ENCODE measurements at regions not wholly inside any gene's neighbourhood (a gene's known extent, or its start where the extent isn't known, plus 50 kb on each side); places are given as distances from the start of the nearest gene placed in this dataset.

DNA sequence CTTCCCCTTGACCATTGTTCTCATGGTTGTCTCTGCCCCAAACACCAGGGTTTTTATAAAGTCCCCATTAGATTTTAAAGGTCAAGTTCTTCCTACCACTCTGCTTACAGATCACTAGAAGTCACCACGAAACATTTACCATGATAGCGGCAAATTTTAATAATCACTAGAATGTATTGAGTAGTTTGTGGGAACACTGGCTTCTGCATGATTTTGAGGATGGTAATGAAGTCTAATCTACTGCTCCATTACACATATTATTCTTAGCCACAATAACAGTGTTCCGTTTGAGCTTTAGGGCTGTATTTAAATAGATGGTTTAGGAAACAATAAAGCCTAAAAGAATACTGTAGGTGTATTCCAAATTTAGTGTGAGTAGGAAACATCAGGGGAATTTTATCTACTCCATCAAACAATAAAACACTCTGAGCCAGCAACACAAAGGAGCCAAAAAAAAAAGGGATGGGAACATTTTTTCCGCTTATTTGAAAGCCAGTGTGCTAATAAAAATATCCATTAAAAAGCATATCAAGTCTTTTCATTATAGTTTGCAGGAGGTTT, 49.7 kb downstream of the KLF12 start:
- no peak for DNase-seq (ENCODE audit: low read depth)

DNA sequence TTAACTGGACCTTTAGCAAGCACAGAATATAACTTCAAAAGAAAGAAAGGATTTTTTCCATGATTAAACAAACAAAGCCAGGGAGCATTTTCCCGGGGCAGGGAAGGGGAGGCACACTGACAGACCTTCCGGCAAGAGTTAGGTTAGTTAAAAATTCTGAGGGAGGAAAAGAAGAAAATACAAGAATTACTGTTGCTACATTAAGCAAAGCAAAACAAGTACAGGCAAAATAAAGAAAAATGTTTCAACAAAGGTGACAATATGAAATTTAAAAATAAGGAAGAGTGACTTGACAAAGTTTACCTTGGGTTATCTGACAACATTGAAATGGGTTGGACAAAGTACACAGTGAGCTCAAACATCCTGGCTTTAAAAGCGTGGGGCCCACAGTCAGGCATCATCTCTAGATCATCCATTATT, 51.5 kb downstream of the KLF12 start:
- DNase-seq (ENCODE audit: low read depth), result no peak

- no peak for DNase-seq (ENCODE audit: low read depth)
Measured at GRCh38 chr13:74080762-74081161, 53.4 kb downstream of the KLF12 start.

DNA sequence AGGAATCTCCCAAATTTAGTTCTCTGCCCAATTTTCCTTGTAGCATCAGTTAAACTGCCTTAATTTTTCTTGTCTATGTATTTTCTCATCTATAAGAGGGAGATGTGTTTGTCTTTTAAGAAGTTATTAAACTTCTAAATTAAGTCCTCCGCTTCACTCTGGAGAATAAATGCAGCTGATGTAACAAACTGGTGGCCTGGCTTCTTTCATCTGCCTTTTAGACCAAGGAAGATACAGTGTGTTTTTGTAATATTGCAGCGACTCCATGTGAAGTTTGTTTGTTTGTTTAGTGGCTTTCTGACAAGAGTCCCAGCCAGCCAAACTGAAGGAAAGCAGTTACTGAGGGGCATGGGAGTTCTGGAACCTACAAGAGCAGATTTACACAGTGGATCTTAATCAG, 56.4 kb downstream of the KLF12 start:
- DNase-seq (ENCODE audit: low read depth), result no peak

DNA sequence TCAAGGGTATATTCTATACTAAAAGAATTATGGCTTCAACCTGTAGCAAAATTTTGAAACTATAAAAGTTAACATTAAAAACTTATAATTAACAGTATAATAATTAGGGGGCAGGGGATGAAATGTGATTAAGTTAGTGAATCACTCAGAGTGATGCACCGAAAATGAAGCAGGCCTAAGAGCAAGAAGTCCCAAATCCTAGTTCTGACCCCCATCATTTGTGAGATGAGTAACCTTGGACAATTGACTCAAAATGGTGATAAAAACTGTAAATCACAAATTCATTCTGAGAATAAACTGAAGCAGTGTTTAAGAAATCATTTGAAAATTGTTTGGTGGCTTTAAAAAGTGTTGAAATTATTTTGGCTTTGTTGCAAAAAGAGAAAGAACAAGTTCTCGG, 56.8 kb downstream of the KLF12 start:
- no peak for DNase-seq (ENCODE audit: low read depth)

DNA sequence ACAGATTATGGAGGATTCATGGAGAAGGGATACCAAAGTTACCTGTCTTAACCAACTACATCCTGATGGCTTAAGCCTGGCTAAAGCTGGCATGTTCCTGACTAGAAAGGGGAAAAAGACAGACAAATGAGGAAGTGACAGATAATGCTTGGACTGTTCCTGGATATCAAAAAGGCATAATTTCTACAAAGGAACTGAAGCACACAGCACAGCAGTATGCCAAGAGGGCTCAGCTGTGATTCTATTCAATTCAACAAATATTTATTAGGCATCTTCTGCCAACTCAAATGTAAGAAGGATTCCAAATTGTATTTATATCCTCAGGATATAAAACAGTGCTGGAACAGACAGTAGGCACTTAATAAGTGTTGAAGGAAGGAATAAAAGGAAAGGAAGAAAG, 59.5 kb downstream of the KLF12 start:
- DNase-seq (ENCODE audit: low read depth), result peak; percentile 6

DNA sequence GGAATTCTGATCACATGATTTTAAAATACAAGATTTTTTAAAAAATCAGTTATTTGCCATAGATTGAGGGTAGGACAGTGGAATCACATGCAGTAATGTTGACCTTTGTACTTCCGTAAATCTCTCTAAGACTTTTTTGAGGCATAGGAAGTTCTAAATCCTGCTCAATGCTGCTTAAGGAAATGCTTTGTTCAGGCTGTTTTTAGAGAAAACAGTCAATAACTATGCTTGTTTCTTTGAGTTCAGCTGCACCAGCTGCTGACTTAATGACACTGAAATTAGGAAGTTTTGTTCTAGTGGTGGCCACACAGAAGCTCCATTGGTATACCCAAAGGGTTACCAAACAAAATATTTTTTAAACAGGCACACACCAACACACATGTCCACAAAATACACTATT, 60.9 kb downstream of the KLF12 start:
- no peak for DNase-seq (ENCODE audit: low read depth)

DNA sequence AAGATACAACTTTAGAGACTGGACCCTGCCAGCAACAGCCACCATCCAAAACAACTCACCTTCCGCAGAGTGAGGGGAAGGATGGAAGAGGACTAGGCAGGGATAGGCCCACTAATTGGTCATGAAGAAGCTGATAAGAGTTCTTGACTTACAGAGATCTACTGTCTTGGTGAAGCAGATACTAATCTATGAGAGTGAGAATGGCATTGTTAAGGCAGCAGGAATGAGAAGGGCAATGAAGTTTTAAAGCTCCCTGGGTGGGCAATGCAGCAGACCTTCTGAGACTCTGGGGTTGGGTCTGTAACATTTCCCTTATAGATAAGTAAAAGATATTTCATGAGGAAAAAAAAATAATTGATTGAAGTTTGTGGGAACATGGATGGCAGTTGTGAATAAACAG, 63.7 kb downstream of the KLF12 start:
- no peak for DNase-seq (ENCODE audit: low read depth)

GRCh38 chr13:74070065-74070464, 64.1 kb downstream of the KLF12 start:
- no peak for DNase-seq (ENCODE audit: low read depth)

DNA sequence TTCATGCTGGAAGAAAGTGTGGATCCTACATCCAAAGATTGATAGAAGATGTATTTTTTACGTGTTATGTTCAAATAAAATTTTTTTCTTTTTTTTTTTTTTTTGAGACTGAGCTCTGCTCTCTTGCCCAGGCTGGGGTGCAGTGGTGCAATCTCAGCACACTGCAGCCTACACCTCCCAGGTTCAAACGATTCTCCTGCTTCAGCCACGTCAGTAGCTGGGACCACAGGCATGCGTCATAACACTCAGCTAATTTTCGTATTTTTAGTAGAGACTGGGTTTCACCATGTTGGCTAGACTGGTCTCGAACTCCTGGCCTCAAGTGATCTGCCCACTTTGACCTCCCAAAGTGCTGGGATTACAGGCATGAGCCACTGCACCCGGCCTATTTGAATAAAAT, 65.7 kb downstream of the KLF12 start:
- no peak for DNase-seq (ENCODE audit: low read depth)

- peak; percentile 49 for DNase-seq (ENCODE audit: low read depth)
Measured at GRCh38 chr13:74067818-74068217, 66.4 kb downstream of the KLF12 start.

DNA sequence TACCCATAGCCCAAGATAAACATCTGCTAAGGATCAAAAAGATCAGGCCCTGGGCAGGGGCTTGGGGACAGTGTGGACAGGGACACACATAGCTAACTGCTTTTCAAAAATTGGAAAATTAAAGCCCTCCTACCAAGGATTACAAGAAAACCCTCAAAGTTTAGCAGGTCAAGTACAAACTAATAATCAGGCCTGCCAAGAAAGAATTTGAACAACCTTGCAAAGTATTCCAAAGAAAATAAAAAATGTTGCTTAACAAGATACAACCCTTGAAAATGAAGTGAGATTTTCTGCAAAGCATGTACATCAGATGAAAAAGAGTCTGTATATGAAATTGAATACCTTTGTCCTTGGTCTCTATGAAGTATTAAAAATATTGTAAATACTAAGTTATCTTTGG, 67.3 kb downstream of the KLF12 start:
- DNase-seq (ENCODE audit: low read depth), result no peak

DNA sequence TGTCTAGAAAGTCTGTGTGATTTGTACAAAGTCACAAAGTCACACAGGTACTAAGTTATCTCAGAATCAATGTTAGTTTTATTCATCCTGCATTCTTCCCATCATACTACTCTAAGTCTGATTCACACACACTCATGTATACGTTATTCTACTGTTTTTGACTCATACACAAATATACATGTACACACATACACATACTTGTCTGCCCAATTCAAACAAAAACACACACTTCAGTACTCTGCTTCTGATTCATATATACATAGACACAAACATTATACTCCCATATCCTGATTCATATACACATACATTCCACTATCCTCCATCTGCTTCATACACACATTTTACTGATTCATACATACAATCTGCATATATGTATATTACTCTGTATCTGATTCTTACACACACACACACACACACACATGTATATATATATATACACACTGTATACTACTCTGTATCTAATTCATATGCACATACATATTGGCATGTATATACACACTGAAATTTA, 69.3 kb downstream of the KLF12 start:
- DNase-seq (ENCODE audit: low read depth), result no peak

- no peak for DNase-seq (ENCODE audit: low read depth)
Measured at GRCh38 chr13:74063533-74064100, 70.6 kb downstream of the KLF12 start.

DNA sequence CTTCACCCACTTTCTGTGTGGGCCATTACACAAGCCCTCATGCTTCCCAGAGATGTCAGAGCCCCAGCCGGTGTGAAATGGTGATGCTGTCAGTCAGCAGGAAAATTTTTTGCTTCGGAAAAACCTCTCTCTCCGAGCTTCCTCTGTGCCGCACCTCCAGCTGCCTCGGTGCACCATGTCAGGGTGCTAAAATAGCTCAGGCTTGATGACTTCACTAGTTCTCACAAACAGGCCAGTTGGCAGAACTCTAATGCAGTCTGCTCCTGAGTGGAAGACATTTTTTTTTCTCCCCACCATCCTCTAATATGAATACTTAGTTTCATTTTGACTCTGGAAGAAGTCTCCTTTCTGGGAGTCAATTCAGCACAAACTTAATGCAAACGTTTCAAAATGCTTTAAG, 71.3 kb downstream of the KLF12 start:
- peak; percentile 53 for DNase-seq (ENCODE audit: low read depth)

DNA sequence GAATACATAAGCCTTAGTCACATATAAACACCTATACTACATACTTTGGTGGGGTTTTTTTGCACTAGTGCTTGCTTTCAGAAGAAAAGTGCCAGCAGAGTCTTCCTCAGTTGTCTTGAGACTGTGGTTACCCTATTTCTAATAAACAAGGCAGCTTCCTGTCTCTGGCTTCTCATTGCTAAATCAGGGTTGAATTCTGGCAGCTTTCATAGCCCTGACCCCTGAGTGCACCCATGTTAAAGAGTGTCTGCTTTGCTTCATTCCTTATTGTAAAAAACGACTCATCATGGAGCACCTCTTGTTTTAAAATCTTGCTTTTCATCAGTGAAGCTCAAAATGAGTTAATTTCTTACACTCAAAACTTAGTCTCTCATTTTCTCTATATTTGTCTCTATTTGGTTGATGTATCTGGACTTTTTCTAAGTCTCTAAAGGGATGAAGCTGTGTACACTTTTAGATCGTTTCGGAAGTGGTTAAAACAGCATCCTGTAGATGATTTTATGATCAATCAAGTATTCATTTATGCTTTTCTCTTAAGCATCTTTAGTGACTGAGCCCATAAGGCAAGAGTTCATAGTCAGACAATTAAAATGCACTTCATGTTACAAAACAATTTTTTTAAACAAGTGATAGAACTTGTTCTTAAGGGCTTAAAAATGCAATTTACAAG, 72.1 kb downstream of the KLF12 start:
- peak; percentile 29 for DNase-seq (ENCODE audit: low read depth)

DNA sequence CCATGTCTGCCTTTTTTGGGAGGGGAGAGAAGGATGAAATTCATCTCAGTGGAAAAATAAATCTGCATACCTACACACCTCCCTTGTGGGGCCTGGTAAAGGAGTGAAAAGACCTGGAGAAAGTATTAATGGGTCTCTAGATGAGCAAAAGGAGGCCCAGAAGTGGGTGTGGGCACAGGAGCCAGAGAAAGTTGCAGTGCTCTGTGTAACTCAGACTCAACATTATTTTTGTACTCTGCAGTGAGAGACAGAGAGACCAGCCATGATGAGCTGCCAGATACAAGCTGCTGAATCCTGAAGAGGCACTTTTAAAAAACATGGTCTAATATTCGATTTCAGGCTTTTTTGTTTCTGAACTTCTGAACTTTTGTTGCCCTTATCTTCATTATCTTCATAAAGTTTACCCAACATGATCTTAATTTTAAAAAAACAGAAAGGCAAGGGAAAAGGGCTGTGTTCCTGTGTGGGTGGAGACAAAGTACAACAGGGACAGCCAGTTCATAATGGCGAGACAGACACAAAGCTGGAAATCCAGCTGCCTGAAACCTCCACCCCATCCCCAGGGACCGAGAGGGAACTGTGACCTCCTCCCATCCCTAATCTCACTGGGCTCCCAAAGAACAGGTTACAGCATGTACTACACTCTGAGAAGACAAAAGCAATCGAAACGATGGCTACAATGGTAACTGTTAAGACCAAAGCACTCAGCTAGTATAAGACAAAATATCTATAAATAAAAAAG, 77.2 kb downstream of the KLF12 start:
- no peak for DNase-seq (ENCODE audit: low read depth)

- DNase-seq (ENCODE audit: low read depth), result peak; percentile 73
Measured at GRCh38 chr13:74052402-74052928, 81.7 kb downstream of the KLF12 start.

GRCh38 chr13:74048756-74049155, 85.4 kb downstream of the KLF12 start:
- DNase-seq (ENCODE audit: low read depth), result no peak

DNA sequence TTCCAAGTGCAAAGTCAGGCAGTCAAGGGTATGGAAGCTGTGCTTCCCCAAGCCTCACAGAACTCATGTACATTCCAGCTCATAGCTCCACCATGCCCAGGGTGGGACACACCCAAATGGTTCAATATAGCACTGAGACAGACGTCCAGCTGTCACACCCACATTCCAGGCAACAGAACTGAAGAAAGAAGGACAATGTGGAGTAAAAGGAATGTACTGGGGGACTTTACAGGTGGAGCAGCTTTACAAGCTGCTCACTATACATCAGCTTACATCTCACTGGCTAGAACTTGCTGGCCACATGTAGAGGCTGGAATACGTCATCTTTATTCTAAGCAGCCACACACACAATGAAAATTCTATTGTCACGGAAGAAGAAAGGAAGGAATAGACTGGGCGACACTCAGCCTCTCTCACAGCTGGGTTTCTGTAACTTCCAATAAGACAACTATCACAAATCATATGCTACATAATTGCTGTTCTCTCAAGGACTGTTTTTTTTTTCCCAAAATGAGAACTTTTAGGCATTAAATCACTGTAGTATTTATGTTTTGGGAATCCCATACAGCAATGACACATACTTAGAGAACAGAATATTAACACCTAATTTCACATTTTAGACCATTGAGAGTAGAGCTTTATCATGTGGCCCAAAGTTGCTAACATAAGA, 86.1 kb downstream of the KLF12 start:
- DNase-seq (ENCODE audit: low read depth), result no peak

- no peak for DNase-seq (ENCODE audit: low read depth)
Measured at GRCh38 chr13:74046431-74046830, 87.8 kb downstream of the KLF12 start.

GRCh38 chr13:74045583-74045982, 88.6 kb downstream of the KLF12 start:
- DNase-seq (ENCODE audit: low read depth), result no peak

All from RPMI7951 (cell line).